ENCODE measurements at regions not wholly inside any gene's neighbourhood (a gene's known extent, or its start where the extent isn't known, plus 50 kb on each side); places are given as distances from the start of the nearest gene placed in this dataset.

GRCh38 chr2:6545336-6545735 is 320.4 kb downstream of the CMPK2 start:
- intact Hi-C loops (cut with DNase I): no loop called here
- DNase-seq (no peak), ATAC-seq (ENCODE audit: poor library complexity) (no peak)

GRCh38 chr2:6545795-6546194 is 319.9 kb downstream of the CMPK2 start:
- ATAC-seq (ENCODE audit: poor library complexity) (no peak), DNase-seq (no peak)
- intact Hi-C loops (cut with DNase I): no loop called here

GRCh38 chr2:6554466-6554865 is 311.2 kb downstream of the CMPK2 start:
- ATAC-seq (ENCODE audit: poor library complexity) (no peak), DNase-seq (no peak)
- intact Hi-C loops (cut with DNase I): no loop called here

GRCh38 chr2:6556755-6557154 is 309.0 kb downstream of the CMPK2 start:
- intact Hi-C loops (cut with DNase I): no loop called here
- no peak for ATAC-seq (ENCODE audit: poor library complexity)
- no peak for DNase-seq

- intact Hi-C loops (cut with DNase I): no loop called here
- ATAC-seq (ENCODE audit: poor library complexity) (no peak), DNase-seq (no peak)
These were observed 308.0 kb downstream of the CMPK2 start for GRCh38 chr2:6557737-6558136.

GRCh38 chr2:6562771-6563170 is 302.9 kb downstream of the CMPK2 start:
- ATAC-seq (ENCODE audit: poor library complexity): no peak
- no peak for DNase-seq
- intact Hi-C loops (cut with DNase I): no loop called here

GRCh38 chr2:6564326-6564725 is 301.4 kb downstream of the CMPK2 start:
- ATAC-seq (ENCODE audit: poor library complexity): no peak
- intact Hi-C loops (cut with DNase I): no loop called here
- DNase-seq: no peak

GRCh38 chr2:6574121-6574520 is 291.6 kb downstream of the CMPK2 start:
- intact Hi-C loops (cut with DNase I): no loop called here
- ATAC-seq (ENCODE audit: poor library complexity) (no peak), DNase-seq (no peak)

- DNase-seq: no peak
- no peak for ATAC-seq (ENCODE audit: poor library complexity)
- intact Hi-C loops (cut with DNase I): no loop called here
These were observed 289.4 kb downstream of the CMPK2 start for GRCh38 chr2:6576302-6576701.

GRCh38 chr2:6577960-6578359 is 287.7 kb downstream of the CMPK2 start:
- ATAC-seq (ENCODE audit: poor library complexity) (no peak), DNase-seq (no peak)
- intact Hi-C loops (cut with DNase I): no loop called here

GRCh38 chr2:6578416-6578815 is 287.3 kb downstream of the CMPK2 start:
- intact Hi-C loops (cut with DNase I): no loop called here
- DNase-seq: no peak
- no peak for ATAC-seq (ENCODE audit: poor library complexity)

- DNase-seq (no peak), ATAC-seq (ENCODE audit: poor library complexity) (no peak)
- intact Hi-C loops (cut with DNase I): no loop called here
These were observed 286.4 kb downstream of the CMPK2 start for GRCh38 chr2:6579281-6579680.

- ATAC-seq (ENCODE audit: poor library complexity): no peak
- intact Hi-C loops (cut with DNase I): no loop called here
- no peak for DNase-seq
These were observed 284.7 kb downstream of the CMPK2 start for GRCh38 chr2:6580982-6581381.

GRCh38 chr2:6589150-6589549 is 276.6 kb downstream of the CMPK2 start:
- ATAC-seq (ENCODE audit: poor library complexity): no peak
- no peak for DNase-seq
- intact Hi-C loops (cut with DNase I): no loop called here

- intact Hi-C loops (cut with DNase I): no loop called here
- ATAC-seq (ENCODE audit: poor library complexity) (no peak), DNase-seq (no peak)
These were observed 275.3 kb downstream of the CMPK2 start for GRCh38 chr2:6590442-6590841.

GRCh38 chr2:6602471-6602870 is 263.2 kb downstream of the CMPK2 start:
- DNase-seq: no peak
- intact Hi-C loops (cut with DNase I): no loop called here
- ATAC-seq (ENCODE audit: poor library complexity): no peak

- ATAC-seq (ENCODE audit: poor library complexity): no peak
- no peak for DNase-seq
- intact Hi-C loops (cut with DNase I): no loop called here
These were observed 259.7 kb downstream of the CMPK2 start for GRCh38 chr2:6605836-6606505.

- DNase-seq: no peak
- intact Hi-C loops (cut with DNase I): no loop called here
- no peak for ATAC-seq (ENCODE audit: poor library complexity)
These were observed 247.9 kb downstream of the CMPK2 start for GRCh38 chr2:6617794-6618193.

GRCh38 chr2:6618201-6618600 is 247.5 kb downstream of the CMPK2 start:
- intact Hi-C loops (cut with DNase I): no loop called here
- DNase-seq (no peak), ATAC-seq (ENCODE audit: poor library complexity) (no peak)

- DNase-seq: no peak
- intact Hi-C loops (cut with DNase I): no loop called here
- no peak for ATAC-seq (ENCODE audit: poor library complexity)
These were observed 242.0 kb downstream of the CMPK2 start for GRCh38 chr2:6623746-6624145.

GRCh38 chr2:6626401-6627012 is 239.2 kb downstream of the CMPK2 start:
- DNase-seq: no peak
- ATAC-seq (ENCODE audit: poor library complexity): no peak
- intact Hi-C loops (cut with DNase I): no loop called here
